ENCODE measurements at regions not wholly inside any gene's neighbourhood (a gene's known extent, or its start where the extent isn't known, plus 50 kb on each side); places are given as distances from the start of the nearest gene placed in this dataset.
"Not testable (repeated sequence)": the region's sequence is repeated elsewhere in the genome, so short reads cannot be mapped to it uniquely, and the experiment has no call there.

DNA sequence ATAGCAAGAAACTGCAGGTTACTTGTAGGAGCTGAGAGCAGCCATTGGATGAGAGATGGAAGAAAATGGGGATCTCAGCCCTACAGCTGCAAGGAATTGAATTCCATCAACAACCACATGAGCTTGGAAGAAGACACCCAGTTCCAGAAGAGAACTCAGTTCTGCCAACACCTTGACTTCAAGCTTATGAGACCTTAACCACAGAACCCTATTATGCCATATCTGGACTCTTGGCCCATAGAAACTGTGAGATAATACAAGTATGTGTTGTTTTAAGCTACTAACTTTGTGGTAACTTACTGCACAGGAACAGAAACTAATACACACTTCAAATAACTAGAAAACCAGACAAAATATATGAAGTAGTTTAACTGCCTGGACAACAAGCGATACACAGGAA is 212.4 kb upstream of the CACNA2D1 start:
- WGBS, 2 donors, result 93 to 94% methylated on average over 1 of the region's 1 CpG
- TF ChIP-seq, protein P1, sequence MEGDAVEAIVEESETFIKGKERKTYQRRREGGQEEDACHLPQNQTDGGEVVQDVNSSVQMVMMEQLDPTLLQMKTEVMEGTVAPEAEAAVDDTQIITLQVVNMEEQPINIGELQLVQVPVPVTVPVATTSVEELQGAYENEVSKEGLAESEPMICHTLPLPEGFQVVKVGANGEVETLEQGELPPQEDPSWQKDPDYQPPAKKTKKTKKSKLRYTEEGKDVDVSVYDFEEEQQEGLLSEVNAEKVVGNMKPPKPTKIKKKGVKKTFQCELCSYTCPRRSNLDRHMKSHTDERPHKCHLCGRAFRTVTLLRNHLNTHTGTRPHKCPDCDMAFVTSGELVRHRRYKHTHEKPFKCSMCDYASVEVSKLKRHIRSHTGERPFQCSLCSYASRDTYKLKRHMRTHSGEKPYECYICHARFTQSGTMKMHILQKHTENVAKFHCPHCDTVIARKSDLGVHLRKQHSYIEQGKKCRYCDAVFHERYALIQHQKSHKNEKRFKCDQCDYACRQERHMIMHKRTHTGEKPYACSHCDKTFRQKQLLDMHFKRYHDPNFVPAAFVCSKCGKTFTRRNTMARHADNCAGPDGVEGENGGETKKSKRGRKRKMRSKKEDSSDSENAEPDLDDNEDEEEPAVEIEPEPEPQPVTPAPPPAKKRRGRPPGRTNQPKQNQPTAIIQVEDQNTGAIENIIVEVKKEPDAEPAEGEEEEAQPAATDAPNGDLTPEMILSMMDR (IDR thresholded peaks at IDR 0.05), result no peak
- DNase-seq (no peak), ATAC-seq (no peak)
- intact Hi-C loops (cut with DNase I), result no loop called here
- peaks cover 0 to 10% (median 0%) of the 10 kb centered on the region in 11 donors for H3K9me3 ChIP-seq
- no peaks in the 10 kb centered on the region for H3K27me3 ChIP-seq
- no peaks in the 10 kb centered on the region for H3K36me3 ChIP-seq
- H3K27ac ChIP-seq, result no peak overlapping the region
- H3K4me1 ChIP-seq, result no peaks in the 10 kb centered on the region
- no peak overlapping the region for H3K4me3 ChIP-seq

DNA sequence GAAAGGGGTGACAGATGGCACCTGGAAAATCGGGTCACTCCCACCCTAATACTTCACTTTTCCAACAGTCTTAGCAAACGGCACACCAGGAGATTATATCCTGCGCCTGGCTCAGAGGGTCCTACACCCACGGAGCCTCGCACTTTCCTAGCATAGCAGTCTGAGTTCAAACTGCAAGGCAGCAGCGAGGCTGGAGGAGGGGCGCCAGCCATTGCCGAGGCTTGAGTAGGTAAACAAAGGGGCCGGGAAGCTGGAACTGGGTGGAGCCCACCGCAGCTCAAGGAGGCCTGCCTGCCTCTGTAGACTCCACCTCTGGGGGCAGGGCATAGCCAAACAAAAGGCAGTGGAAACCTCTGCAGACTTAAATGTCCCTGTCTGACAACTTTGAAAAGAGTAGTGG is 206.5 kb upstream of the CACNA2D1 start:
- intact Hi-C loops (cut with DNase I); DNase-seq; H3K27ac ChIP-seq; ATAC-seq; H3K36me3 ChIP-seq; H3K4me3 ChIP-seq; H3K4me1 ChIP-seq; H3K27me3 ChIP-seq: not testable (repeated sequence)
- WGBS, 2 donors, result 91 to 94% methylated on average over 10 of the region's 10 CpGs
- H3K9me3 ChIP-seq, result peaks cover 0 to 22% (median 4%) of the 10 kb centered on the region in 11 donors

DNA sequence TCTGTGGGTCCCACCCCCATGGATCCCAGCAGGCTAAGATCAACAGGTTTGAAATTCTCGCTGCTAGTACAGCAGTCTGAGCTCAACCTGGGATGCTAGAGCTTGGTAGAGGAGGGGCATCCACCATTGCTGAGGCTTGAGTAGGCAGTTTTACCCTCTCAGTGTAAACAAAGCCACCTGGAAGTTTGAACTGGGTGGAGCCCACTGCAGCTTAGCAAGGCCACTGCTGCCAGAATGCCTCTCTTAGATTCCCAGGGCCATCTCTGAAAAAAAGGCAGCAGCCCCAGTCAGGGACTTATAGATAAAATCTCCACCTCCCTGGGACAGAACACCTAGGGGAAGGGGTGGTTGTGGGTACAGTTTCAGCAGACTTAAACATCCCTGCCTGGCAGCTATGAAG is 190.0 kb upstream of the CACNA2D1 start:
- DNase-seq (no peak), ATAC-seq (no peak)
- no peaks in the 10 kb centered on the region for H3K4me1 ChIP-seq
- 79 to 84% methylated on average over 1 of the region's 1 CpG for WGBS, 2 donors
- no peaks in the 10 kb centered on the region for H3K36me3 ChIP-seq
- TF ChIP-seq, protein P1 (IDR thresholded peaks at IDR 0.05), result no peak
- peaks cover 0 to 7% (median 0%) of the 10 kb centered on the region in 11 donors for H3K9me3 ChIP-seq
- no peak overlapping the region for H3K27ac ChIP-seq
- no peak overlapping the region for H3K4me3 ChIP-seq
- intact Hi-C loops (cut with DNase I), result no loop called here
- H3K27me3 ChIP-seq, result no peaks in the 10 kb centered on the region

DNA sequence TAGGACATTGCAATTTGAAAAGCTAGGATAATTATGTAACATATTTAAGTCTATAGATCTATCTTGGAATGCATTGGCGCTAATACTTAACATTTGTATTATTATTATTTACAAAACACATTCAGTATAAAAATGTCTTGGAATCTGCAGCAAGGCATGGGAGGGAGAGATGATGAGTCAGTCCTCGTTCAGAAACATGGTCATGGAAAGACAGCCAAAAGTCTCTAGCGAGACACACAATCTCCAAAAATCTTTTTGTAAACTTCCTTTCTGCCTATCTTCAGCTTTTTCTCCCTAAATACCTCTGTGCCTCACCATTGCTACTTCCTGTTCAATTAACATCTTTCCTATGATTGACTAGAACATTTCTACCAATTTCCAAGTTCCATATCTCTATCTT is 188.4 kb upstream of the CACNA2D1 start:
- 37 to 57% methylated on average over 3 of the region's 3 CpGs for WGBS, 2 donors
- H3K27me3 ChIP-seq, result no peaks in the 10 kb centered on the region
- intact Hi-C loops (cut with DNase I), result no loop called here

DNA sequence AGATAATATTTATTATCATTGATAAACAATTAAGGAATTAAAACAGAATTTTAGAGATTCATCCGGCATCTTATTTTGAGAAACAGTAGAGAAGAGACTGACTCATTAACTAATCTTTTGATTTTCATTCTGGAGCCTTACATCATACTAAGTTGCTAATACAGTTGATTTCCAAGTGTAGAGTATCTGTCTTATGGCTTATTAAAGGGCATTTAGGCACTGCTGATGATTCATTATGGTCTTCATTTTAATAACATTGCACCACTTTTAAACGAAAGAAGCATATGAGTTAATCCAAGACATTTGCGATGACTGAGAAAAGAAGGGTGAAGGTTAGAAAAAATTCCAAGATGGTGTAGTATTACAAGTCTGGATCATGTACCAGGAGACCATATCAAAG is 186.0 kb upstream of the CACNA2D1 start:
- H3K36me3 ChIP-seq, result no peaks in the 10 kb centered on the region
- H3K4me1 ChIP-seq, result no peaks in the 10 kb centered on the region
- ATAC-seq (no peak), DNase-seq (no peak)
- intact Hi-C loops (cut with DNase I), result loop anchor here in 1 of 10 donors (10.0 kb wide), 1 partner anchor 95 kb away; no protein-coding TSS in a partner anchor
- no peaks in the 10 kb centered on the region for H3K27me3 ChIP-seq
- TF ChIP-seq, protein P1 (IDR thresholded peaks at IDR 0.05), result no peak
- 95 to 96% methylated on average over 3 of the region's 3 CpGs for WGBS, 2 donors
- H3K9me3 ChIP-seq, result no peaks in the 10 kb centered on the region
- H3K27ac ChIP-seq, result no peak overlapping the region
- no peak overlapping the region for H3K4me3 ChIP-seq

More for the DNA sequence above, 188.4 kb upstream of the CACNA2D1 start:
- Histone ChIP-seq H3K9me3 (no peaks in the 10 kb centered on the region), H3K4me3 (no peak overlapping the region), H3K27ac (no peak overlapping the region), H3K4me1 (no peaks in the 10 kb centered on the region), H3K36me3 (no peaks in the 10 kb centered on the region)
- DNase-seq (no peak), ATAC-seq (no peak)
- TF ChIP-seq, protein P1 (IDR thresholded peaks at IDR 0.05), result no peak
